NCI-H2227 (cell line): ENCODE measurements at regions not wholly inside any gene's neighbourhood (a gene's known extent, or its start where the extent isn't known, plus 50 kb on each side); places are given as distances from the start of the nearest gene placed in this dataset.
"Not testable (repeated sequence)": the region's sequence is repeated elsewhere in the genome, so short reads cannot be mapped to it uniquely, and the experiment has no call there.

ENCODE experiments used
- DNase-seq: peaks from one replicate; lab custom pipeline; 2025; ENCODE audit not compliant: unreplicated experiment; lab: John Stamatoyannopoulos, UW

GRCh38 chr10:64784451-64784850 is 1263.2 kb downstream of the REEP3 start:
- not testable (repeated sequence) for DNase-seq

DNA sequence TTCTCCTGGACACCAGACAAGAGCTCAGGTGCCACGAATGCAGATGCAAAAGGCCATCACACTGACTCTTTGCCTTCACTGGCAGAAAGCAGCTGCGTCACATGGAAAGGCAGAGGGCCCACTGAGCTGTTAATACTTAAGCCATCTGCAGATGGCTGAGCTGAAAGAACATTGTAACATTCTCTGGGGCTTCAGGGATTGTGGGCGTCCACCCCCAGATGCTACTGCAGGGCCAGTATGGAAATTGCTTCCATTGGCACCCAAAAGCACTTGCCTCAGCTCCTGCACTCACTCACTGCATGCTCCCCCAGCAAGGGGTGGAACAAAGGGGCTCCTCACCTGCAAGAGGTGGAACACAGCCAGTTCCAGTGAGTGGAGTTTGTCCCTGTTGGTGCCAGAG is 1264.6 kb downstream of the REEP3 start:
- no peak for DNase-seq

- DNase-seq = no peak
Measured at GRCh38 chr10:64786989-64787388, 1265.8 kb downstream of the REEP3 start.

GRCh38 chr10:64795847-64796246 is 1274.6 kb downstream of the REEP3 start:
- DNase-seq = no peak

DNA sequence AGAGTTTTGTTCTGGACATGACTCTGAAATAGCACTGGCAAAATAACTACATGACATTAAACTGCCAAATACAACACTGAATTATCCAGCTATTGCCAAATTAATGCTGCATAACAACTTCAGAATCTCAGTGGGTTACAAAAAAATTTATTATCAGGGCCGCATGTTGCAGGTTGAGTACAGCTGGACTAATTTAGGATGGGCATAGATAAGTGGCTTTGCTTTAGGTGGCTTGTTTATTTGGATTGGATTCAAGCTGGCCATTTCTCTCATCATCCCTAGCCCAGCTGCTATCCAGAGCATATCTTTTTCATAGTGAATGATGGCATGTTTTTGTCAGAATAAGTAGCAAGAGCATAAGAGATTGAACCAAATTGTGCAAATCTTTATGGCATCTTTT is 1277.1 kb downstream of the REEP3 start:
- DNase-seq = no peak

GRCh38 chr10:64808233-64808632 is 1287.0 kb downstream of the REEP3 start:
- DNase-seq = not testable (repeated sequence)

DNA sequence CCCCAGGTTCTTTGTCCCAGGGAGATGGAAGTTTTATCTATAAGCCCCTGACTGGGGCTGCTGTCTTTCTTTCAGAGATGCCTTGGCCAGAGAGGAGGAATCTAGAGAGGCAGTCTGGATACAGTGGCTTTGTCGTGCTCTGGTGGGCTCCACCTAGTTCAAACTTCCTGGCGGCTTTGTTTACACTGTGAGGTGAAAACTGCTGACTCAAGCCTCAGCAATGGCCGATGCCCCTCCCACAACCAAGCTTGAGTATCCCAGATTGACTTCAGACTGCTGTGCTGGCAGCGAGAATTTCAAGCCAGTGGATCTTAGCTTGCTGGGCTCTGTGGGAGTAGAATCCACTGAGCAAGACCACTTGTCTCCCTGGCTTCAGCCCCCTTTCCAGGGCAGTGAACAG is 1288.8 kb downstream of the REEP3 start:
- not testable (repeated sequence) for DNase-seq

- no peak for DNase-seq
Measured at GRCh38 chr10:64813391-64813790, 1292.2 kb downstream of the REEP3 start.

DNA sequence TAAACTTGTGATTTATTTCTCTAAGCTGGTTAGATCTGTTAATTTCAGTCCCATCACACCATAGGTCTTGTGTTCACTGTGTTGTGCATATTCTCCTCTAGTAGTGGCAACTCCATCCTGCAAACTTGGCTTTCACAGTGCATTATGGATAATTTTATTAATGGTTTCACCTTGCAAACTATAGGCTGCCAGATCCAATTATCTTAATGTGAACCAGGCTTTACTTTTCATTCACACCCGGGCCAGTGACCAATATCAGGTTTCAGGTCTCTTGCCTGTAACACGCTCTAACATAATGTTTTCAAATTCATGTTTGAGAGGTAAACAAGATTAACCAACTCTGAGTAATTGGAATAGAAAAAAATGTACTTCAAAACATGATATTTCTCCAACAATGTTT is 1293.0 kb downstream of the REEP3 start:
- DNase-seq = no peak

DNA sequence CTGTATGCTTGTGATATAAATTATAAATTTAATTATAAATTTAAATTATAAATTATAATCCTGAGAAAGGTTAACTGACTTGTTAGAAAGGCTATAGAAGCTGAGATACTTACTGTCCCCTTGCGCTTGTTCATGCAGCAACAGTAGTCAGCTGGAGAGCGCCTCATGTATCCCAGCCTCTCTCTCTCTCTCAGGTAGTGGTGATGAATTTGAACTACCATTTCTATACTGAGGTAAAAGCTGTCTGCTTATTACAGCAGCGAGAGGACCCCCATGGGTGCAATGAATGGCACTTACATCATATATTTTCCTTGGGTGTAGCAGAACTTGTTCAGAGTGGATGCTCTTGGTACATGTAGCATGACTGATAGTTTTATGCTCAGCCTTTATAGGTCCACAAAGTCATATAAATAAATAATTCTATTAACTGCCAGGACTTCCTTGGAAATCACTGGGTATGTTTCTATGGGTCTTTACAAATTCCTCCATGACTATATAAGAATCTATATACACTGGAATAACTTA is 1308.7 kb downstream of the REEP3 start:
- DNase-seq = no peak

DNA sequence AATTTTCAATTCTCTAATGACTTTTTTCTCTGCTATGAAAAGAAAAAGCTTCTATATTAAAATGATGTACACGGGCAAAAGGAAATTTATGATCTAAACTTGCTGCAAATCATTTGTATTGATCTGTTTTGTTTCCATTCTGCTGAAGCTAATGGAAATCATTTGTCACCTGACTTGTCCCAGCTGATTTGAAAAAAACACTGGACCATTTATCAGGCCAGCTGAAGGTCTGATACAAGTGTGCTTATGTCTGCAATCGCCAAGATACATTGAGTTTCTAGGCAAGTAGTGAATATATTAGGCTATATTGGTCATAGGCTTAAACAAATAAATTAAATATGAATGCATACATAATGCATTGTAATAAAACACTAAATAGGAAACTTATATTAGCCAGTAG is 1309.7 kb downstream of the REEP3 start:
- no peak for DNase-seq

- no peak for DNase-seq
Measured at GRCh38 chr10:64840341-64840740, 1319.1 kb downstream of the REEP3 start.

GRCh38 chr10:64846700-64847099 is 1325.5 kb downstream of the REEP3 start:
- DNase-seq = no peak

- no peak for DNase-seq
Measured at GRCh38 chr10:64855941-64856340, 1334.7 kb downstream of the REEP3 start.

DNA sequence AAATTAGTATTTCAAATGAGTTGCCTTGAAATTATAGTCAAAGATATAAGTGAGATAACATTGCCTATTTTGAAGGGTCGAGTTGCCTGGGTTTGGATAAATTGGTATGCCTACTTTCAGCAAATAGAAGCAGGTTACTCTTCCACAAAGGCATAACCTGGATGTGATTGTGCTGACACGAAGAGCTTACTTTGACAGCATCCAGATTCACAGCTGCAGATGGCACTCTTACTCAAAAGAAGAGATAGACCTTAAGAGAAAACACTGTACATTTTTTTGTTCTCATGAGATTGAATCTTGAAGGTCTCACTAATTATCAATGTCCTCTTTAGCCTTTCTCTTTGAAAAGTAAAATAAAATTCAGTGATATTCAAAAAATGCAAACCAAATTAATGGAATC is 1338.7 kb downstream of the REEP3 start:
- DNase-seq = no peak

- no peak for DNase-seq
Measured at GRCh38 chr10:64863836-64864235, 1342.6 kb downstream of the REEP3 start.

DNA sequence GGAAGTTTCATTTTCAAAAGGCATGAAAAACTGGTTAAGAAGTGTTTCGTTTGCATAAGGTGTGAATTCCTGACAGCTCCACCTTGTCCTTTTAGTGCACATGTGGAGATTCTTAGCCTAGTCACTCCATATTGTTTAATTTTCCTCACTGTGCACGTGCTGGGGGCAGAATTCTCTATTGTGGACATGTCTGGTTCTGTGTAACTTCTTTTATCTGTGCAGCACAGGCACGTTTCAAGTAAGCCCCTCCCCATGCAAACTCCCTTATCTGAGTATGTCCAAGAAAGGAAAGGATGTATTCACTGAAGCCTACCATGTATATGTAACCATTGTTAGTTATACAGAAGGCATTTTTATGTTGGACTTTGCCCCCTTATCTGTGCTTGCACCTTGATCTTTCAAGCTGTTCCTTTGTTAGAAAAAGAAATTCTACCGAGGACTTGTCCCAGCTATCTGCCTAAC is 1346.3 kb downstream of the REEP3 start:
- DNase-seq = no peak

- no peak for DNase-seq
Measured at GRCh38 chr10:64873088-64873487, 1351.9 kb downstream of the REEP3 start.

DNA sequence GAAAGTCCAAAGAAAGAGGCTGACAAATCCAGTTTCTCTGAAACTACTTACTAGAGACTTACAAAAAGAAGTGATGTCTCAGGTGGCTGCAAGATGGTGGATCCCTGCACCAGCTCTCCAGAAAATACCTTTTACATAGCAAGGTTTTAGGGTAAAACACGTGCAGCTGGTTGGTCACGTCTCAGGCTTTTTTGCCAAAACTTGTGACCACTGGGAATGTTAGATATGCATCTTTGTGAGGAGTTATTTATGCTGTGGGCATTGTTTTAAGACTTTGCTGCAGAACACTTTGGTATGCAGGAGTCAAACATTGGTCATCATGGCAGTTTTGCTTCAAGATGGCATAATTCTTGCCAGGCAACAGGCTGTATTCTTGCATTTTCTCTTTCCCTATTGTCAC is 1352.8 kb downstream of the REEP3 start:
- DNase-seq = no peak

DNA sequence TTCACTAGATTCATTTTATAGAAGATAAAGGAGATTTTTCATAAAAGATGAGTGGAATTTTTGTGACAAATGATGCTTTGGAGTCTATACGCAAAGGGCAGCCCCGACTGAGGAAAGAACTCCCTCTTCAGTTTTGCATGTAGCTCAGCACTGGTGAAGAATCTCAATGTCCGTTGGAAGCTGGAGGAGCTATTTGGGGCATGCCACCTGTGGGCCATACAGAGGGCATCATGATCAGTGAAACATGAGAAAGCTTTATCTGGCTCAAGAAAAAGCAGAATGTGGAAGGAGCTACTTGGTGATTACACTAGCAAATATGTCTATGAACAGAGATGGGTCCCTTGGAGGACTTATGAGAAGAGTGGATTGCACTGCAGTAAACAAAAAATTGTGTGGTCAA is 1359.3 kb downstream of the REEP3 start:
- DNase-seq = no peak

GRCh38 chr10:64881257-64881656 is 1360.1 kb downstream of the REEP3 start:
- no peak for DNase-seq

- no peak for DNase-seq
Measured at GRCh38 chr10:64896582-64896981, 1375.4 kb downstream of the REEP3 start.

GRCh38 chr10:64906311-64906710 is 1385.1 kb downstream of the REEP3 start:
- DNase-seq = not testable (repeated sequence)

GRCh38 chr10:64924306-64924705 is 1403.1 kb downstream of the REEP3 start:
- DNase-seq = not testable (repeated sequence)
